NCI-H774 (cell line): ENCODE measurements at regions not wholly inside any gene's neighbourhood (a gene's known extent, or its start where the extent isn't known, plus 50 kb on each side); places are given as distances from the start of the nearest gene placed in this dataset.
A peak's percentile ranks its signal among the peaks of the same experiment; 100 is the strongest.

Experiments
- DNase-seq: peaks from one replicate; lab custom pipeline; 2025; lab: John Stamatoyannopoulos, UW

GRCh38 chr6:1551249-1551648, 58.5 kb upstream of the FOXC1 start:
- no peak for DNase-seq

GRCh38 chr6:1552296-1552761, 57.4 kb upstream of the FOXC1 start:
- DNase-seq, result no peak

- DNase-seq, result no peak
Observed at GRCh38 chr6:1553562-1554083, 56.1 kb upstream of the FOXC1 start.

GRCh38 chr6:1554141-1554475, 55.6 kb upstream of the FOXC1 start:
- no peak for DNase-seq

GRCh38 chr6:1554476-1555310, 55.0 kb upstream of the FOXC1 start:
- peak; percentile 77 for DNase-seq

GRCh38 chr6:1558388-1558787, 51.3 kb upstream of the FOXC1 start:
- no peak for DNase-seq
